Osteoblast (primary cell): ENCODE measurements at regions not wholly inside any gene's neighbourhood (a gene's known extent, or its start where the extent isn't known, plus 50 kb on each side); places are given as distances from the start of the nearest gene placed in this dataset.
"Not testable (repeated sequence)": the region's sequence is repeated elsewhere in the genome, so short reads cannot be mapped to it uniquely, and the experiment has no call there.

Experiments
- DNase-seq: peaks from one replicate; pipeline ENCODE4 v3.0.0; 2011; ENCODE audit warnings: low spot score, mixed read lengths; ENCODE audit not compliant: insufficient read length; ENCODE audit errors: missing footprints
- H2AFZ ChIP-seq: 2 replicates; pipeline ENCODE4 v1.6.0; 2011; ENCODE audit warnings: mild to moderate bottlenecking, low read length
- H3K27ac ChIP-seq: 2 replicates; pipeline ENCODE4 v1.5.1; 2011; ENCODE audit warnings: mild to moderate bottlenecking, low read depth, low read length, moderate library complexity
- H3K27me3 ChIP-seq: 2 replicates; pipeline ENCODE4 v1.6.0; 2012; ENCODE audit warnings: mild to moderate bottlenecking, control low read depth, inconsistent platforms, low read length, moderate library complexity; ENCODE audit not compliant: insufficient read depth
- H3K36me3 ChIP-seq: 2 replicates; pipeline ENCODE4 v1.5.1; 2011; ENCODE audit warnings: mild to moderate bottlenecking, low read length, control low read depth, moderate library complexity; ENCODE audit not compliant: insufficient read depth
- H3K4me1 ChIP-seq: 2 replicates; pipeline ENCODE4 v1.5.1; 2011; ENCODE audit warnings: mild to moderate bottlenecking, low read length, control low read depth, moderate library complexity; ENCODE audit not compliant: insufficient read depth
- H3K4me2 ChIP-seq: 2 replicates; pipeline ENCODE4 v1.6.0; 2011; ENCODE audit warnings: mild to moderate bottlenecking, low read length; ENCODE audit not compliant: insufficient read depth
- H3K4me3 ChIP-seq: fragments of 200-600 bp; sonication (generic); 3 replicates; pipeline ENCODE4 v1.5.1; 2012; ENCODE audit warnings: mild to moderate bottlenecking, low read length, inconsistent platforms; ENCODE audit not compliant: insufficient read depth
- H3K79me2 ChIP-seq: 2 replicates; pipeline ENCODE4 v1.6.0; 2012; ENCODE audit warnings: mild to moderate bottlenecking, low read length, control low read depth, inconsistent platforms; ENCODE audit not compliant: insufficient read depth
- H3K9me3 ChIP-seq: 2 replicates; pipeline ENCODE4 v1.5.1; 2011; ENCODE audit warnings: low read depth, low read length, control low read depth
- H4K20me1 ChIP-seq: 2 replicates; pipeline ENCODE4 v1.6.0; 2012; ENCODE audit warnings: mild to moderate bottlenecking, low read length, control low read depth; ENCODE audit not compliant: insufficient read depth
- TF ChIP-seq, protein P1 (sequence below): IDR thresholded peaks from 2 replicates; pipeline ENCODE4 v1.5.1; 2011; ENCODE audit warnings: mild to moderate bottlenecking, low read depth, low read length, moderate library complexity; ENCODE audit errors: extremely low read depth

DNA sequence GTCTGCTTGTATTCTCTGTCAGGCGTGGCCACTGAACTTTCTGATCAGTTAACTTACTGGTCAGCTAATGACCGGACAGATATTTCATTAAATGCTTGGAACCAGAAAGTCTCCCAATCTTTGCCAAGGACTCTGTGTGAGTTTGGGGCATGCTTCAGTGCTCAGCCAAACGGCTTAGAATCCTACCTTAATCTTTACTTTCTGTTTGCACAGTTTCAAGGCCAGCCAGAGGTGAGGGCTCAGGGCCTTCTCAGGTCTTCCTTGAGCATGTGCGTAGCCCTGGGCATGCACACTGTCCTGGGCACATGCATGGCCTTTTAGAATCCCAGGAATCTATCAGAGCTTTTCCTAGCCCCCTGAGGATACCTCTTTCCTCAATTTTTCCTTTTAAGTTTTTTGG is 230.1 kb downstream of the RAB11FIP4 start:
- Histone ChIP-seq H3K4me3 (no peak overlapping the region), H3K27ac (no peak overlapping the region), H3K4me1 (no peaks in the 10 kb centered on the region), H3K4me2 (no peak overlapping the region), H3K27me3 (no peaks in the 10 kb centered on the region), H4K20me1 (no peaks in the 10 kb centered on the region), H3K9me3 (no peaks in the 10 kb centered on the region), H2AFZ (no peak overlapping the region), H3K79me2 (no peaks in the 10 kb centered on the region), H3K36me3 (peaks cover 17% of the 10 kb centered on the region)
- DNase-seq = no peak
- TF ChIP-seq, protein P1, sequence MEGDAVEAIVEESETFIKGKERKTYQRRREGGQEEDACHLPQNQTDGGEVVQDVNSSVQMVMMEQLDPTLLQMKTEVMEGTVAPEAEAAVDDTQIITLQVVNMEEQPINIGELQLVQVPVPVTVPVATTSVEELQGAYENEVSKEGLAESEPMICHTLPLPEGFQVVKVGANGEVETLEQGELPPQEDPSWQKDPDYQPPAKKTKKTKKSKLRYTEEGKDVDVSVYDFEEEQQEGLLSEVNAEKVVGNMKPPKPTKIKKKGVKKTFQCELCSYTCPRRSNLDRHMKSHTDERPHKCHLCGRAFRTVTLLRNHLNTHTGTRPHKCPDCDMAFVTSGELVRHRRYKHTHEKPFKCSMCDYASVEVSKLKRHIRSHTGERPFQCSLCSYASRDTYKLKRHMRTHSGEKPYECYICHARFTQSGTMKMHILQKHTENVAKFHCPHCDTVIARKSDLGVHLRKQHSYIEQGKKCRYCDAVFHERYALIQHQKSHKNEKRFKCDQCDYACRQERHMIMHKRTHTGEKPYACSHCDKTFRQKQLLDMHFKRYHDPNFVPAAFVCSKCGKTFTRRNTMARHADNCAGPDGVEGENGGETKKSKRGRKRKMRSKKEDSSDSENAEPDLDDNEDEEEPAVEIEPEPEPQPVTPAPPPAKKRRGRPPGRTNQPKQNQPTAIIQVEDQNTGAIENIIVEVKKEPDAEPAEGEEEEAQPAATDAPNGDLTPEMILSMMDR = no peak

DNA sequence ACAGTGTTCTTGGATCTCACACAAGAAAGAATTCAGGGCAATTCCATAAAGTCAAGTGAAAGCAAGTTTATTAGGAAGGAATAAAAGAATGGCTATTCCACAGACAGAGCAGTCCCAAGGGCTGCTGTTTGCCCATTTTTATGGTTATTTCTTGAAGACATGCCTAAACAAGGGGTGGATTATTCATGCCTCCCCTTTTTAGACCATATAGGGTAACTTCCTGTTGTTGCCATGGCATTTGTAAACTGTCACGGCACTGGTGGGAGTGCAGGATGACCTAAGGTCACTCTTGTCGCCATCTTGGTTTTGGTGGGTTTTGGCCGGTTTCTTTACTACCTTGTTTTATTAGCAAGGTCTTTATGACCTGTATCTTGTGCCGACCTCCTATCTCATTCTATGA is 219.6 kb downstream of the RAB11FIP4 start:
- not testable (repeated sequence) for H3K27me3 ChIP-seq, H4K20me1 ChIP-seq, H3K27ac ChIP-seq, H3K4me1 ChIP-seq, H3K4me2 ChIP-seq, H3K79me2 ChIP-seq, DNase-seq, H3K9me3 ChIP-seq, H3K4me3 ChIP-seq, H2AFZ ChIP-seq
- H3K36me3 ChIP-seq = peaks cover 23% of the 10 kb centered on the region

DNA sequence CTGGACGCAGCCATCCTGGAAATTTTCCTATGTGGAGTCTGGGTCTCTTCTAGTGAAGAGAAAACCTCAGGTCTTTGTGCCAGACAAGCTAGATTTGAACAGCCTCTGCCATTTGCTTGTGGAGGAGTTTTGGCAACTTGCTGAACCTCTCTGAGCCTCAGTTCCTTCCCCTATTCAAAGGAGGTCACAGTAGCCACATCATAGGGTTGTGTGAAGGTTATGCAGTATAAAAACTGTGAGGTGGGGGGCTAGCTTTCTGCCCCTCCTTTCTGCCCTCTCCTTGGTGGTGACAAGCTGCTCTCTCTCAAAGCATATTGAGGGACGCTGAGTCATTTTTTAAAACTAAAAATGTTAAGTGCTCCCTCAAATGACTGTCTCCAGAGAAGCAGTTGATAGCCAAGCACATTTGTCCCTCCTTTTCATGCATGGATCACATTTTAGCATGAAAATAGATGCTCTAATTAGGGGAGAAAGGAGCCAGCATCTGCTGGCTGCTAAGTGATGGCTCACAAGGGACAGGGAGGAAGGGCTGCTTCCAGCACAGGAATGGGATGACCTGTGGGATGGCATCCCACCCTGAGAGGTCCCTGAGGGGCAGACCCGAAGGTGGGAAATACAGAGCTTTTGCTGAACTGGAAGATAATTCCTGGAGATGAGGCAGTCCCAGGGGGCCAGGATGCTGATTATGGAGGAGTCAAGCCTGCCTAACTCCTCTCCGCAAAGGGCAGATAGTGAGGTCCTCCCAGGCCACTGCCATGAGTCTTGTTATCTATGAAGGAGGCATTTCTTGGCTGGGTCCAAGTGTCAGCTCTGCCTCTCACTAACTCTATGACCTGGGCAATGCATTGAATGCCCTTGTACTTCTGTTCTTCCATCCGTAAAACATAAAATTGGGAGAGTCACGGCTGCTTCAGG is 218.8 kb downstream of the RAB11FIP4 start:
- no peak overlapping the region for H3K27ac ChIP-seq
- peaks cover 19% of the 10 kb centered on the region for H3K36me3 ChIP-seq
- H4K20me1 ChIP-seq = no peaks in the 10 kb centered on the region
- no peak overlapping the region for H3K4me3 ChIP-seq
- TF ChIP-seq, protein P1 = no peak
- H3K27me3 ChIP-seq = no peaks in the 10 kb centered on the region
- DNase-seq = no peak
- H2AFZ ChIP-seq = no peak overlapping the region
- no peaks in the 10 kb centered on the region for H3K4me1 ChIP-seq
- H3K9me3 ChIP-seq = no peaks in the 10 kb centered on the region
- no peaks in the 10 kb centered on the region for H3K79me2 ChIP-seq
- no peak overlapping the region for H3K4me2 ChIP-seq

GRCh38 chr17:31609331-31609730 is 217.9 kb downstream of the RAB11FIP4 start:
- Histone ChIP-seq H3K4me1 (no peaks in the 10 kb centered on the region), H3K27ac (no peak overlapping the region), H3K4me3 (no peak overlapping the region), H4K20me1 (no peaks in the 10 kb centered on the region), H3K36me3 (peaks cover 22% of the 10 kb centered on the region), H3K27me3 (no peaks in the 10 kb centered on the region), H2AFZ (no peak overlapping the region), H3K9me3 (no peaks in the 10 kb centered on the region), H3K79me2 (no peaks in the 10 kb centered on the region), H3K4me2 (no peak overlapping the region)
- TF ChIP-seq, protein P1 = no peak
- DNase-seq = no peak
